Inflammatory macrophage treated with lipopolysaccharide for 4 hours (primary cell): ENCODE measurements at regions not wholly inside any gene's neighbourhood (a gene's known extent, or its start where the extent isn't known, plus 50 kb on each side); places are given as distances from the start of the nearest gene placed in this dataset.

Experiments
- DNase-seq: peaks from one replicate; pipeline ENCODE4 v3.0.0-alpha.2; 2020

DNA sequence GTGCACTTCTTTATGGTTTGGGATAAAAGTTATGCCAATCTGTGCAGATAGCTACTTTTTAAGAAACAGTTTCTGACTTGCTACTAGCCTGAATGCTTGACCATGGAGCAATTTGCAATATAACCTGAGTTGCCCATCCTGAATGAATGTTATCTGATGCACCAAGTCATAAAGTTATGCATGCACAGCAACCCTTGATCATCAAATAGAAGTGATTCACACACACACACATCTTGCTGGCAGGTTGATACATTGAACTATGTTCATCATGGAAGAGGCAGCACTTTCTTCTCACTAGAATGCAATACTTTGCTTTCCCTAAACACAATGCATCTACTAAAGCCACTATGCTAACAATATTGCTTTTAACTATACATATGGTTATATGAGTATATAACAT is 311.5 kb downstream of the RFC3 start:
- no peak for DNase-seq

DNA sequence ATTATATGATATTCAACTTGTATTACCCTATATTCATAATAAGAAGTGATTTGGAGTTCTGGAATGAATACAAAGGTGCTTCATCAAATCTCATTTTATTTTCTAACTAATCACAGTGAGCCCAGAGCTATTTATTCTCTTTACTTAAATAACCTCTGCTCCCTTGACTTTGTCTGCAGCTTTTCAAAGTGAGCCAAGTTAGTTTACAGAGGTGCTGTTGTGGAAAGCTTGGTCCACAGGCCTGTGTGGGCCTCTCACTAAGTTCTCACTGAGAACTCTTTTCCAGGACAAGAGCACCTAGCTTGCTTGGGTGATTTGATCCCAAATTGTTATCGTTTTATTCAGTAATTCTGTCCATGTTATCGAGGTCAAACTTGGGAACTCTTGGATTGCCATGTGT is 319.3 kb downstream of the RFC3 start:
- DNase-seq = no peak

DNA sequence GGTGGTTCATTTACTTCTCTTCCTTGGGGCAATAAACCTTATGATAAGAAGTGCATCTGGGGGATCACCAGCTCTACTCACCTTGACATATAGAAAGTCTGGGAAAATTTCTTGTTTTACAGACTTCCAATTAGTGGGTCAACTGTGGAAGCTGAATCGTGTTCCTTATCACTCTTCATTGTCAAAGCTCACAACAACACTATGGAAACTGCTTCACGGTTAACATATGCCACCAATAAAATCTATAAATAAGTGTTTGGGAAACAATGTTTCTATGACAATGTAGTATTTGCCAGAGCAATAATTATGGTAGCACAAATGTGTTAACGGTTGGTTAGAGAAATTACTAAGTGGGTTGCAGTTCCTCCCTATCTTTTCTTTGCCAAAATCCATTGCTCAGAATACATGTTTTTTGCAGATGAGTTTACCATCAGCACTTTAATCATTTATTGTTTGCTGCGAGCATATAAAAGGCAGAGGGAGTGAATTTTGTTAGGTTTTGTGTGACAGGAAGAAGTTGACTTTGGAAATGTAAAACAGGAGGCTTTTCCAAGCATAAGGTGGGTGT is 321.8 kb downstream of the RFC3 start:
- DNase-seq = no peak

- DNase-seq = no peak
These were observed 325.7 kb downstream of the RFC3 start for GRCh38 chr13:34143637-34144036.

- DNase-seq = no peak
These were observed 326.2 kb downstream of the RFC3 start for GRCh38 chr13:34144142-34144541.

DNA sequence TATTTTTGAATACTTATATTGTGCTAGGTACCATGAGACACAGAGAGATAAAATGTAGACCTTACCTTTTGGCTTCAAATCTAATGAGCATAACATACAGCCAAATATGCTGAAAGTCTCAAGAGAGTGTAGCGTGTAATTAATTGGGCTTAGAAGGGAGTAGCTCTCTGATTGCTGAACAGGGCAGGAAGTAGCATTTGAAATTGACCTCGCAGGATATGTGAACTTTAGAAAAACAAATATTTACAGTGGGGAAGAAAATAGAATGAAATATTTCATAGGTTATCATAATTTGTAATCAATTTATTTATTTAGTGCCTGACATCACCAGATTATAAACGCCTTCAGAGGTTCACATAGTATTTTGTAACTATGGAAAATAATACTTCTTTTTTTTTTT is 327.1 kb downstream of the RFC3 start:
- DNase-seq = no peak

DNA sequence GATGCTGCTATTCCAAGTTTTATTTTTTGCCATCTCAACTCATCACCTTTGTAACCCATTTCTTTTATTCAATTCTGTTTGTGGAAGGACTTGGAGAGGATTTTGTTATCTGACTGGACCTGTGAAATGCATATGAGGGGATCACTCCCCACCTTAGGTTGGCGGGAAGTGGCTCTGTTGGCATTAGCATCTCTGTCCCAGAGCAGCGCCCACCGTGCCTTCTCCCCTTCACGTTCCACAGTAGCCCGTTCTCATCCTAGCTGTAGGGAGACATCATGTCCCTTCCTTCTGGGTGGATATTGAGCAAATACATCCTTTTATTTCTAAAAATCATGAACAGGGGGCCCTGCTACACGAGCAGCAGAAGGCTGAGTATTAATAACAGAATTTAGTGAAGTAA is 330.4 kb downstream of the RFC3 start:
- no peak for DNase-seq

DNA sequence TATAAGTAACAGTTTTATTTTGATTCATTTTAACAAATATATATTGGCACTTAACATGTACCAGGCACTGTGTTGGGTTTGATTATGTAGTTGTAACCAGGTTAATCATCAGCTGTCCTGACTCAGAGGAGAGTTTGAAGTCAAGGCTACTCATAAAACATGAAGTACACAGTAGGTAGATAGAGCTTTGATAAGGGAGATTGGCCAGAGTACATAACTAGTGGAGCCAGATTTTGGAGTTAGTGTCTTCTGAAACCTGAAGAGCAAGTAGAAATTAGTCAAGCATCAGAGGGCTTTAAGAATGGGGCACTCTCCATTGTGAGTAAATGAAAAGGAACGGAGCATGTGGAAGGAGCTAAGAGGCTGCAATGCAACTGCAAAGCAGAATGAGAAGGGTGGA is 333.9 kb downstream of the RFC3 start:
- no peak for DNase-seq

GRCh38 chr13:34152409-34152808 is 334.5 kb downstream of the RFC3 start:
- no peak for DNase-seq

DNA sequence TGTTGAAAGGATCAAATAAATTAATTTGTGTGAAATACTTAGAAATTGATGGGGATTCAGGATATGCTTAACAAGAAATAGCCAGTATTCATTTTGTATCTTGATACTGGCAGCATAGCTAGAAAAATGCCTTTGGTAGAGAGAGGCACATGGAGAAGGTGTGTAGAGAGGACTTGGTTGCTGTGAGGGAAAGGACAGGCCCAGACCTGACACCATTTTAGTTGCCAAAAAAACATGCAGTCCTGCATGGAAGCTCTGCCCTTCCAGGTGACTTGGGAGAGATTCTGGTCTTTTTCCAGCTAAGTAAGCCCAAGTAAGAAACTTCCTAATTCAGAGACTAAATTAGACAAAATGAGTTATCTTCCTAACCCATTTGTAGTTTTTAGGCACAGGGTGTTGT is 335.0 kb downstream of the RFC3 start:
- DNase-seq = no peak

DNA sequence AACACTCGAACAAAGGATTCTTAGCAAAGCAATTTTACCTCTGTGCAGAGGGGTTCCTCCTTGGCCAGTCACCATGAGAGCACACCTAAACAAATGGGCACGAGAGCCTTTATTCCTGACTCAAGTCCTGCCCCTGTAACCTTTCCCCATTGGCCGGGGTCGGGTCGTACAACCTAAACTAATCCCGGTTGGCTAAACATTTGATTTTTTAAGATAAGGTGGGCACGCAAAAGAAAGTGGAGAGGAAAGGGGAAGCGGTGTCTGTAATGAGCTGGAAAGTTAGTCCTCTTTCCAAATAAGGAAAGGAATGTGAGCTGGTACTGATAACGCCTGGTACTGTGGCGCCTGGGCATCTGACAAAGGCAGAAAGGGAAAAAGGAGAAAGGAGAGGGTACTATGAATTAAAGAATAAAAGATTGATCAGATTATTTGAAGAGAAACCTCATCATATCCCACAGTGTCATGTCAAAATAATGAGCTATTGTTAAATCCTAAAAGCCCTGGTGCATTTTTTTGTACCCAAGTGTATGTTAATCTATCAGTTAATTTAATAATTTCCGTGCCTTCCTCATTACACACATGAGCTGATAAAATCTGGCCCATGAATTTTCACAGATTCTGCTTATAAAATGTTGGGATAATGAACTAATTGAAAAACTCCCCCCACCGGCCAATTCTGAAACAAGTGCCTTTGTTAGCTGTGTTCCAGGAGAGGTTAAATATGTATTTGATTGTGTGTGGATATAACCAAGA is 335.7 kb downstream of the RFC3 start:
- DNase-seq = no peak

DNA sequence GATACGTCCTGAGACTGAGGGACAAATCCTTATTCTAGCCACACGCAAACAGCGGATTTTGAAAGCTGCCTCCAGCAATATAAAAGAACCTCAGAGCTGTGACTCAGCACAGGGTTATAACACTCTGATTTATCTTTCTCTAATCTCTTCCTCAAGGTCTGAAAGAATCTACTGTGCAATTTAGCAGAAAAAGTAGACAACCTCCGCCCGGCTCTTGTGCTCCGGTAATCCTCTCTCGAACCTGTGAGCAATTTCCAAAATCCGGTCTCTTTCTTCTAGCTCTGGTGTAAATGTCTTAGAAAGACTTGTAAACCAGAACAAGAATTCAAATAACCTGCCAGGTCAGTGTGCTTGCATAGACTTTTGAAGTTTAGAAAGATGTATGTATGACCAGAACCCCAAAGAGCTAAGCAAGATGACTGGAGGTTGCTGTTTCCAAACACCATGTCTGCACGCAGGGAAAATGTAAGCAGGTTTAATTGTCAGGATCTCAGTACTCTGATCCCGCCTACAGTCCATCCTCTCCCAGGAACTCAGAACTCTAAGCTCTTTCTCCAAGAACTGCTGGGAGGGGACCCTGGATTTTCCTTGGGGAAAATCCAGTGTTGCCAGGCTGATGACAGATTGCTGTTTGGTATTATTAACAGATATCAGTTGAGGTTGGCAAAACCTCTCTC is 338.1 kb downstream of the RFC3 start:
- no peak for DNase-seq

GRCh38 chr13:34156841-34157365 is 339.0 kb downstream of the RFC3 start:
- DNase-seq = peak; percentile 4

- DNase-seq = no peak
These were observed 342.0 kb downstream of the RFC3 start for GRCh38 chr13:34159946-34160345.

DNA sequence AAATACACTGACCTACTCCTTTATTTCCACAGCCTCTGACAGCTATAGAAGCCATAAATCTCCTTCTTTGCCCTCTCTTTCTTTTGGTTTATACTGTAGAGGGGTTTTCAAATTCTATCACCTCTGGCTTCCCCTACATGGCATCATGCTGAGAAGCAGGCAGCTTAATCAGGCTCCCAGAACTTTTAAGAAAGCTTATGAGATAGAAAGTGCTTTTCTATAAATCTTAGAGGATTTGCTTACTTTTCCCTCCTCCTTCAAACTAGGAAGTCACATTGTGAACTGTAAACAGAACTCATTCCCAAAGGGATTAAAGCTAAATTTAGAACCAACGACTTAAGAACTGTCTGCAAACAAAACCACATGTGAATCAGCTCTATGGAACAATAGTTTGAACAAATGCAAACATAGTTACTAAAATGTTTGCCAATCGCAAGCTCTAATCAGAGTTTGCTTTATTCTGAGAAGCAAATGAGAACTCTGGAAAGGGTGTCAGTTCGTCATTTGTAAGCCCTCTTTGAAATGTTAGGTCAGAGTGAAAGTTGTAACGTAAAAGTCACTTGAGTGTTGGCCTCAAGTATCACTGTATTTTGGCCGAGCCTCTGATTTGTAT is 344.1 kb downstream of the RFC3 start:
- DNase-seq = no peak

GRCh38 chr13:34162544-34162933 is 344.6 kb downstream of the RFC3 start:
- no peak for DNase-seq

GRCh38 chr13:34164582-34164981 is 346.6 kb downstream of the RFC3 start:
- no peak for DNase-seq

DNA sequence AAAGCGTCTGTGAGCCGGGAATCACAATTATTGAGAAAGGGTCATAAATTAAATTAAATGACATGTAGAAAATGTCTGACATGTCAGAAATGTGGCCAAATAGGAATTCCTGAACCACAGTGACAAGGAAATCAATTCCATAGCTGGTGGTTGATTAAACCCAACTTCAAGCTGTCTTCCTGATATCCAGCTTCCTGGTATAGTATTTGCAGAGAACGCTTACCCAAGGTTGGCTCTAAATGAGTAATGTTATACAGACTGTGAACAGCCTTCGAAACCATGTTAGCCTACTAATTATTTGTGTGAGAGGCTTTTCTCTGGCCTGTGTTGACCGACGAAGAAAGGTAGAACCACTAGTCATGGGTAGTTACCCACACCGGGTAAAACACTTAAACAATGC is 347.2 kb downstream of the RFC3 start:
- DNase-seq = no peak

DNA sequence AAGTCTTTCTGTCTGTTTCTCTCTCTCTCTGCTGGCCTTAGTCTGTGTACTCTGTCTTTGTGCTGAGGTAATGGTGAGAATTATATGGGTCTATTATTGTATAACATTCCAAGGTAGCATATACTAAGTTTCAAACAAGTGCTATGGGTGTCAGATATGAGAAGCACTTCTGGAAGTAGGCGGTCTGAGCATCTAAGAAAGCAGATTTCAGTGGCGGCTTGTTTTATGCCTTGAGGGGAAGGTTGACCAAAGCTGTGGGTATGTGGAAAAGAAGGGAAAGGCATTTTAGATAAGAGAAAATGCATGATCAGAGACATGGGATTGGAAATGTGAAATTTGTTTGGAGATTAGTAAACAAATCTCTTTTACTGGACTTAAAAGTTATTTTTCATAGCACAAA is 348.5 kb downstream of the RFC3 start:
- no peak for DNase-seq

GRCh38 chr13:34167347-34167746 is 349.4 kb downstream of the RFC3 start:
- no peak for DNase-seq

DNA sequence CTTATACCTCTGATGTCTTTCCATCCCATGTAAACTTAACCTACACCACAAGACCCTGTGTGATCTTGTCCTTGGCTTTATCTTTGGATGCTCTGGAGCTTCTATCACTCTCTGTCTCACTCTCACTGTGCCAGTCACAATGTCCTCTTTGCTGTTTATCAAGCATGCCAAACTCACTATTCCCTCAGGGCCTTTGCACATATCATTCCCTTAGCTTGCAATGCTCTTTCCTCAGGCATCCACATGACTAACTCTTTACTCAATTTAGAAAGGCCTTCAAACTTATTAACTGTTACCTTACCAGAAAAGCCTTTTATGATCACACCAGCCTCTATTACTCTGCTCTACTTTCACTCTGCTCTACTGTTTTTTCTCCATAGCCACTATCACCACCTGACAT is 354.1 kb downstream of the RFC3 start:
- DNase-seq = no peak

DNA sequence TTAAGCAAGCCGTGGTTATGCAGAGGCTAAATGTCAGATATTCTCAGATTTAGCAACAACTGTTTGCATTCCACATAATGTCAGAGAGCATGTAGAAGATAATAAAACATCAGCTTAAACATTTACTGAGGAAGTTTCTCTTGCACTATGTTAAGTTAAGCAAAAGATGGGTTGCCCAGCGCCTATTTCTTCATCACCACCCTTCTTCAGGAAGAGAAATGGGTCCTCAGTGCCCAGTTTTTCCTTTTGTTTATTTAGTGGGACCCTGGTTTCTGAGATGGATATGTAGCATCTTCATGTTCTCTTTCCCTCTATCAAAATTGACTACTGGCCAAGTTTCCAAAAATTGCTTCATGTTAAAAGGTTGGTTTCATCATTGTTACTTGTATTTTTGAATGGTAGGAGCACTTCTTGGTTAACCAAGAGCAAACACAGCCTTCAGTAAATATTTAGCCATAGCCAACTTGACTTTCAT is 356.8 kb downstream of the RFC3 start:
- DNase-seq = no peak

GRCh38 chr13:34175551-34175950 is 357.6 kb downstream of the RFC3 start:
- no peak for DNase-seq

- DNase-seq = no peak
These were observed 358.7 kb downstream of the RFC3 start for GRCh38 chr13:34176633-34177032.
